ENCODE measurements at regions not wholly inside any gene's neighbourhood (a gene's known extent, or its start where the extent isn't known, plus 50 kb on each side); places are given as distances from the start of the nearest gene placed in this dataset.

DNA sequence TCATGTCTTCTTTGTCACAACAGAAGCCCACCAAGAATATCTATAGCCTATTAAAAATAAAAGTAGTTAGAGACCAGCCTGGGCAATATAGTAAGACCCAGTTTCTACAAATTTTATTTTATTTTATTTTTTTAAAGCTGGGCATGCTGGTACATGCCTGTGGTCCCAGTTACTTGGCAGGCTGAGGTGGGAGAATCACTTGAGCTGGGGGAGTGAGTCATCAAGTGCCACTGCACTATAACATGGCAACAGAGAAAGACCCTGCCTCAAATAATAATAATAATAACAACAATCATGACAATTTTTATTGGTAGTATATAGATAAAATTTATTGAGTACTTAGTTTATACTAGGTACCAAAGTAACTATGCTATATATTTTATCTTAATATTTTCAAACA, 93.0 kb upstream of the NPFFR2 start:
- DNase-seq = no peak

DNA sequence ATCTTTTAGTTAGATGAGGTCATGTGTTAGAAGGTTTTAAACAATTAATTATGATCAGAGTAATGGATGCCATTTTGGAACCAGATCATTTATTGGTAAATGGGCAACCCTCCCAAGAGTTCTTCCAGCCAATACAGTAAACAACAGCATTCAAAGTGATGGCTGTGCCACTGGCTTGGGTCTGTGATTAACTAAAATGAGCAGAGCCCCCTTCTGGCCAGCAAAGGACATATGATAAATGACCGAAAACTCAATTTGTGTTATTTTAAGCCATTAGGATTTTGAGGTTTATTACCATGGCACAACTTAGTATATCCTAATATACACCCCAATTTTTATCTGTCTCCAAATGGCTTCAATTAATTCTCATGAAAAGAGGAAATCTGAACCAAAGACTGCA, 90.8 kb upstream of the NPFFR2 start:
- DNase-seq = peak in 2 of 3 experiments; percentile 0 to 41

DNA sequence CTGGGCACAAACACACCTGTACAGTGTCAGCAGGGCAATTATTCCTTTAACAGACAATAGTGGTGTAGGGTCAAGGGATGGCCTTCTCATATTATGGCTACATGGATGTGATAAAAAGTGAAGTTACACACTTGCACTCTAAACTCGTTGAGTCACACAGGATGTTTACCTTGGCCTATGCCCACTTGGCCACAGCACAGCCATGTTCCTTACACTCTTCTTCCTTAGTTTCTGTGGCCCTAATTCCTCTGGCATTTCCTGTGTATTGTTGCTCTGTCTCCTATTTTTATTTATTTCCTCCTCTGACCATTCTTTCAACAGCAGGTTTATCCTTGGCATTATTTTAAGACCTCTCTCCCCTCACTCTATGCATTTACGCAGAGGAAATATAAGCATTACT, 86.8 kb upstream of the NPFFR2 start:
- DNase-seq = no peak

DNA sequence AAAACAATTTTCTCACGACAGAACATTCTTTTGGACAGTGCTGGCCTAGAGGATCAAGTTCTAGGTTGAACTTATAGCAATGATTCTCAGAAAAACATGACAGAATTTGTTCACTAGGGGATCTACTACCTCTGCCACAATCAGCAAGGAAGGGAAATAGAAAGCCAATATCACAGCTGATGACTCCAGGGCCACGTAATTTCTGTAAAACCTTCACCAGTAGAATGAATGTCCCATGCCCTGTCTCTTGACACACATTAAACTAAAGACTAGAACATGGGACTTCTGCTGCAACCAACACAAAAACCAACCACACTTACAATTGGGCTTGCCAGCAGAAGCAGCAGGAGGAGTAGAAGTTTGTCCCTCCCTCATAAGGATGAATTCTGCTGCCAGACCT, 86.0 kb upstream of the NPFFR2 start:
- DNase-seq = no peak

DNA sequence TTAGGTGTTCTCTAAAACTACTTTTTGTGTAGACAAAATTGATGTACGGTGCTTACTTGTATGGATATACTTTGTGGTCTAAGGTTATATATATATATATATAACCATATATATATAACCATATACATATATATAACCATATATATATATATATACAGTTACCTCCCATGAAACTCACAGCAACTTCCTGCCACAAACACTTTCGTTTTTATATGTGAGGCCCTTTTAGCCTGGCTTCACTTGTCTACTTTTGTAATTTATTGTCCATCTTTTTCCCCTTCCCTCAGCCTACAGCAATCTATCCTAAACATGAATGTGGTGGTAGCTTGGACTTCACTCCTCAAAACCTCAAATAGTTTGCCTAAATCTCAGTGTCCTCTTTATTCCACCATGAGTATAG, 72.8 kb upstream of the NPFFR2 start:
- DNase-seq = no peak

DNA sequence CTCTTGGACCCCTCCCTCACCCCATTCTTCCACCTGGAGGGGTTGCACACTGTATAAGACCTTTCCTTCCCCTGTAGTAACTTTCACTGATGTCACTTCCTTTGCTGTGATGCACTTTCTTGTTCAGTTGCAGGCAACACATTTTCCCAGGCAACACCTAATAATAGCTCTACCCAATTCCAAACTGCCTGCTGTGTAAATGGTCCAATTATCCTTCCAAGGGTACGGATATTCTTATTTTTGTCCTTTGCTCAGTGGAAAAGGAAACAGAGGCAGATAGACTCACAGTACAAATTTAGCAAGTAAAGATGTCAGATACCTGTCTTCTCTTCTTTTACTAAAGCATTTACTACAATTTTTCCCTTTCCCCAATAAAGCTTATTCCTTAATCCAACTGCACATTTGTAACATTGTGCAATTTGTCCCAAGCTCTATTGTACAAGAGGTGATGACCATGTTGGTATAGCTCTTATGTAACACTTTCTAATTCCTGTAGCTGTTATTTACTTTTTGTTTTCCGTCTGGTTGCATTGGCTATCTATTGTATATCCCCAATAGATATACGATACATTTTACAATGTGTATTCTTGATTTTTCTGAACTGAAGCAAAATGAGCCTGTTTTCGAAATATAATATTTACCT, 69.1 kb upstream of the NPFFR2 start:
- DNase-seq = no peak

DNA sequence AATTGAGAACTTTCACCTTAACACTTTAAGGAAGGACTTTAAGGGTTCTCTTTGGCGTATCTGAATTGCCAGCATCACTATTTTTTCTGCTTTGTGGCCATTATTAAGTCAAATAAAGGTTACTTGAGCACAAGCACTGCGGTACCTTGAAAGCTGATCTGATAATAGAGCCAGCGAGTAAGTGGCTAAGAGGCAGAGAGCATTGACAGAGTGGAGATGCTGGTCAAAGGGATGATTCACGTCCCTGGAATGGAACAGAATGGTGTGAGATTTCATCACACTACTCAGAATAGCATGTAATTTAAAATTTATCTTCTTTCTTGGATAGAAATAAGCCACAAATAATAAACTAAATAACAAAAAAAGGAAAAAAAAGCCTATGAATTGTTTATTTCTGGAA, 57.1 kb upstream of the NPFFR2 start:
- no peak for DNase-seq

DNA sequence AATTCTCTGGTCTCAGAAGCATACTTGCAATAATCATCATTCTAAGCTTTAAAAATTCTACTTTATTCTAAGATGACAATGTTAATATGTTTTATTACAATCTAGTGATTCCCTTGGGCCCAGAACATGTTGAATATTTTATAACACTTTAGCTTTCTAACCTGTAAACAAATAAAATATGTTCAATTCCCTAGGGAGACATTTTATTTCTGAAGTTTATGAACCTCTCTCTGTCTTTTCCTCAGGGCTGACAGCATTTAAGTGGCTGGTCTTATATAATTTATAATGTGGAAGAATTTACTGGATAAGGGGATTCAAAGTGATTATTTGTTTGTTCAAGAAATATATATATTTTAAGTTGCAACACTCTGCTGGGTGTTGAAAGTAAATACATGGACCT, 55.3 kb upstream of the NPFFR2 start:
- DNase-seq = no peak

DNA sequence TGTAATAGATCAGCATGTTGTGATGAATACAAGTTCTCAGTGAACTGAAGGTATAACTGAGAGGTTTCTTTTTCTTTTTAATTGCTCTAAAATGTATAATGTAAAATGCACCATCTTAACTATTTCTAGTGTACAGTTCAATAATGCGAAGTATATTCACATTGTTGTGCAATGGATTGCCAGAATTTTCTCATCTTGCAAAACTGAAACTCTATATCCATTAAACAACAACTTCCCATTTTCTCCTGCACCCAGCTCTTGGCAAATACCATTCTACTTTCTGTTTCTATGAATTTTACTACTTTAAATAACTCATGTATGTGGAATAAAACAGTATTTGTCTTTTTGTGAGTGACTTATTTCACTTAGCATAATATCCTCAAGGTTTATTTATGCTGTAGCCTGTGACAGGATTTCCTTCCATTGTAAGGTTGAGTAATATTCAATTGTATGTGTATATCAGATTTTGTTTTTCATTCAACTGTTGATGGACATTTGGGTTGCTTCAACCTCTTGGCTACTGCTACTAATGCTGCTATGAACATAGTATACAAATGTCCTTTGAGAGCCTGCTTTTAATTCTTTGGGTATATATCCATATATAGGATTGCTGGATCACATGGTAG, 53.5 kb upstream of the NPFFR2 start:
- DNase-seq = no peak

DNA sequence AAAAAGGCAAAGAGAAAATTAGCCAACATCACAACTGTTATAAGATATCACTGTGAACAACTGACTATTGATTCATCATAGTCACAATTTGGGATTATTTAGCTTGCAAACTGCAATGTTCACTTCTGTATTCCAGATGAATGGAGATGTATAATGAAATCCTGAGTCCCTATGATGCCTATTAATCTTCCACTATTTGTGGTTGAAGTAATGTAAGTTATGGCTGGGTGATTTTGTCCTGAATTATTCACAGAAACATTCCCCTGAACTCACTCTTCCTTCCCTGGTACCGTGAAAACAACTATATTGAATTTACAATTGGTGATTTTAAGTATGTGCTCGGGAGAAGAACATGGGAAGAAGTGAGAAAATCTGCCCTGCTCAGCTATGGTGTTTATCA, 50.8 kb upstream of the NPFFR2 start:
- no peak for DNase-seq
